Hepatocyte (in vitro differentiated cells): ENCODE measurements at regions not wholly inside any gene's neighbourhood (a gene's known extent, or its start where the extent isn't known, plus 50 kb on each side); places are given as distances from the start of the nearest gene placed in this dataset.

Experiments
- EZH2phosphoT487 ChIP-seq: fragments of 200-600 bp; sonication (generic); IDR thresholded peaks from one replicate; pipeline ENCODE4 v1.6.1; 2018; ENCODE audit warnings: antibody characterized with exemption, mild to moderate bottlenecking, low read depth, moderate library complexity; ENCODE audit not compliant: unreplicated experiment, severe bottlenecking
- TF ChIP-seq, protein P1 (sequence below): fragments of 200-600 bp; sonication (generic); IDR thresholded peaks from 2 replicates; pipeline ENCODE4 v1.5.1; 2016; ENCODE audit warnings: antibody characterized with exemption, mild to moderate bottlenecking; ENCODE audit not compliant: poor library complexity

DNA sequence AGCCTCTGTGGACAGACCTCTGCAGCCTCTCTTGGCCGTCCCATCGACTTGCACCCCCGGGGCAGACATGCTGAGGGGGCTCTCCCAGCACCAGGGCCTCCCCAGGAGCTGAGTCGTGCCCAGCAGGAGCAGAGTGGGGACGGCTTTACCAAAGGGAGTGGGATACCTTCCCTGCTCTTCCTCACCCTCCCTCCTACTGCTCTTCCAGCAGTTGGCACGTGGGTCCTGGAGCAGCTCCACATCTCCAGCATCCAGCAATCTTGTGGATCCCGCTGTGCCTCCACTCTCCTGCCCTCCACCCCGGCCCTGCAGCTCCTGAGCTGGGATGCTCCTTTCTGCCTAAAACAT lies 854.0 kb downstream of the BRD1 start:
- TF ChIP-seq, protein P1, sequence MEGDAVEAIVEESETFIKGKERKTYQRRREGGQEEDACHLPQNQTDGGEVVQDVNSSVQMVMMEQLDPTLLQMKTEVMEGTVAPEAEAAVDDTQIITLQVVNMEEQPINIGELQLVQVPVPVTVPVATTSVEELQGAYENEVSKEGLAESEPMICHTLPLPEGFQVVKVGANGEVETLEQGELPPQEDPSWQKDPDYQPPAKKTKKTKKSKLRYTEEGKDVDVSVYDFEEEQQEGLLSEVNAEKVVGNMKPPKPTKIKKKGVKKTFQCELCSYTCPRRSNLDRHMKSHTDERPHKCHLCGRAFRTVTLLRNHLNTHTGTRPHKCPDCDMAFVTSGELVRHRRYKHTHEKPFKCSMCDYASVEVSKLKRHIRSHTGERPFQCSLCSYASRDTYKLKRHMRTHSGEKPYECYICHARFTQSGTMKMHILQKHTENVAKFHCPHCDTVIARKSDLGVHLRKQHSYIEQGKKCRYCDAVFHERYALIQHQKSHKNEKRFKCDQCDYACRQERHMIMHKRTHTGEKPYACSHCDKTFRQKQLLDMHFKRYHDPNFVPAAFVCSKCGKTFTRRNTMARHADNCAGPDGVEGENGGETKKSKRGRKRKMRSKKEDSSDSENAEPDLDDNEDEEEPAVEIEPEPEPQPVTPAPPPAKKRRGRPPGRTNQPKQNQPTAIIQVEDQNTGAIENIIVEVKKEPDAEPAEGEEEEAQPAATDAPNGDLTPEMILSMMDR = no peak
- no peak for TF ChIP-seq EZH2phosphoT487
